HG03575 (cell line): ENCODE measurements at regions not wholly inside any gene's neighbourhood (a gene's known extent, or its start where the extent isn't known, plus 50 kb on each side); places are given as distances from the start of the nearest gene placed in this dataset.
"Not testable (repeated sequence)": the region's sequence is repeated elsewhere in the genome, so short reads cannot be mapped to it uniquely, and the experiment has no call there.

Experiments
- ATAC-seq: cut with Tn5 transposase; IDR thresholded peaks from one replicate; pipeline ENCODE4 v1.9.1; 2021; ENCODE audit not compliant: unreplicated experiment, insufficient number of reproducible peaks, low FRiP score; ENCODE audit errors: extremely low read depth

DNA sequence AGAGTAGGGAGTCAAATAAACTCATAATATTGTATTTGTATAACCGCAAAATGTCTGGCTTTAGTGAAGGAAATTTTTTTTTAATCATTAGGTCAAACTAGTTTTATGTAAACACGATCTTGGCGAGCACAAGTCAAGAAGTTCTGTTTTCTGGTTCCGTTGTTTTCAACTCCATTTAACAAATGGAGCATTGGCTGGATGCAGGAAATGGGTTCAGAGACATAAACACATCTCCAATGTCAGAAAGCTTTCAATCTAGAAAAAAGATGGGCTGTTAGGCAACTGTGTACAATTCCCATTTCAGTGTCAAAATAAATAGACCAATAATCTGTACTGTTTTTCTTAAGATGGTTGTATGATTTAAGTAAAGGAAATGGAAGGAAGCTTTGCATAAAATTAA lies 292.8 kb downstream of the TBL1XR1 start:
- ATAC-seq, result no peak

DNA sequence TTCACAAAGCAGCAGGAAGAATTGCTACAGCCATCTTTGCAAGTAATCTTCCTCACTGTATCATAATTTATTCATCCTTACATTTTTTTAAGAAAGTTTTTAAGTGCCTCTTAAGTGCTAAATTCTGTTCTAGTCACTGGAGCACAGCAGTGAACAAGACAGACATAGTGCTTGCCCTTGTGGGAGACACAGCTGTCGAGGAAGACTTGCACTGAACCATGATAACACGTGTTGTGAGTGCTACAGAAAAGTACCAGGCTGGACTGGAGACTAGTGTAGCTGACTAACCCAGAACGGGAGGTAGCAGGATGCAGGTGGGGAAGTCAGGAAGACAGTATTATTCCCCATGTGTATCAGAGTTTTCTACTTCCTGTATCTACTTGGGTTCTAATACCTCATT lies 300.6 kb downstream of the TBL1XR1 start:
- no peak for ATAC-seq

DNA sequence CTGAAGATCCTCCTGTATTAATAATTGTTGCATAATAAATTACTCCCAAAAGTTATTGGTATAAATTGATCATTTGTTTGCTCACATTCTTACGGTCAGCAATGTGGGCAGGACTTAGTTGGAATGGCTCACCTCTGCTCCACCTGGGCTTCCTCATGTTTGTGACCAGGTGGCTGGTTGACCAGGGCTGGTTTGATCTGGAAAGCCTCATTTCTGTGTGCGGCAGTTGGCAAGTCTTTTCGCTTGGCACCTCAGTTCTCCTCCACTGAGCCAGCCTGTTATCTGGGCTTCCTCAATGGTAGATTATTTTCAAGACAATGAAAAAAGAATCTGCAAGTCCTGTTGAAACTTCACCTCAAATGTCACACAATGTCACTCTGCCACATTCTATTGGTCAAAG lies 301.1 kb downstream of the TBL1XR1 start:
- no peak for ATAC-seq

DNA sequence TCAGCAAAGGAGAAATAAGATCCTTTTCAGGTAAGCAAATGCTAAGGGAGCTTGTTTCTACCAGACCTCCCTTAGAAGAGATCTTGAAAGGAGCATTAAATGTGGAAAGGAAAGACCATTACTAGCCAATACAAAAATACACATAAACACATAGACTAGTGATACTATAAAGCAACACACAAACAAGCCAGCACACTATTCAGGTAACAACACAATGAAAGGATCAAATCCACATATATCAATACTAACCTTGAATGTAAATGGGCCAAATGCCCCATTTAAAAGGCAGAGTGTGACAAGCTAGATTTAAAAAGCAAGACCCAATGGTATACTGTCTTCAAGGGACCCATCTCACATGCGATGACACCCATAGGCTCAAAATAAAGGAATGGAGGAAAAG lies 317.6 kb downstream of the TBL1XR1 start:
- no peak for ATAC-seq

DNA sequence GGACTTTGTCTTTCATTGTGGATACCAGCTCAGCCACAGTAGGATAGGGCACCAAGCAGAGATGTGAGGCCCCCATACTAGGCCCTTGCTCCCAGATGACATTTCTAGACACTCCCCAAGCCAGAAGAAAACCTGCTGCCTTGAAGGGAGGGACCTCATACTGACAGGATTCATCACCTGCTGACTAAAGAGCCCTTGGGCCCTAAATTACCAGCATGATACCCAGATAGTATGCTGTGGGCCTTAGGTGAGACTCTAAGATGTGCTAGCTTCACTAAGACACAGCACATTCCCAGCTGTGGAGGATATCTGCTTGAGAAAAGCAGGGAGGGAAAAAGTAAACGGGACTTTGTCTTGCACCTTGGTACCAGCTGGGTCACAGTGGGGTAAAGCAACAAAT lies 324.0 kb downstream of the TBL1XR1 start:
- no peak for ATAC-seq

DNA sequence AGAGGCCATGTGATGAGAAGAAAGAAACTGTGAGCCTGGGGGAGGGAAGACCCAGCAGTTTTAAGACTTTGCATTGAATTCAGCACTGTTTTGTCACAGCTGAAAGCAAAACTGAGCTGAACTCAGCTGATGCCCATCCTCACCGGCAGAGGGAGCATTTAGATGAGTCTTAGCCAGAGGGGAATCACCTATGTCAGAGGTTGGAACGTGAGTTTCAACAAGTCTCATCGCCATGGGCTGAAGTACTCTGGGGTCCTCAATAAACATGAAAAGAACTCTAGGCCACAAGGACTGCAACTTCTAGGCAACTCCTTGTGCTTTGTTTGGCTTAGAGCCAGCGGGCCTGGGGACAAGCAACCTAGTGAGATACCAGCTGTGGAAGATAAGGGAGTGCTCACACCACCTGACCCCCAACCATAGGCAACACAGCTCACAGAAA lies 324.5 kb downstream of the TBL1XR1 start:
- ATAC-seq, result peak; percentile 87

DNA sequence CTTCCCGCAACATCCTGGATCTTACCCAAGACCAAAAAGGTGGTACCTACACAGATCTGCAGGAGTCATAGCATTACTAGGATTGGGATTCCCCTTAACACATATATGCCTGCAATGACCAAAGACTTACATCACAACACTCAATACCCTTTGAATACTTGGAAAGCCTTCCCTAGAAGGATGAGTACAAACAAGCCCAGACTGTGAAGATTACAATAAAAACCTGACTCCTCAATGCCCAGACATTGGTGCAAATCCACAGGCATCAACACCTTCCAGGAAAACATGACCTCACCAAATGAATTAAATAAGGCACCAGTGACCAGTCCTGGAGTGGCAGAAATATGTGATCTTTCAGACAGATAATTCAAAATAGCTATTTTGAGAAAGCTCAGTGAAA lies 326.8 kb downstream of the TBL1XR1 start:
- ATAC-seq, result no peak

DNA sequence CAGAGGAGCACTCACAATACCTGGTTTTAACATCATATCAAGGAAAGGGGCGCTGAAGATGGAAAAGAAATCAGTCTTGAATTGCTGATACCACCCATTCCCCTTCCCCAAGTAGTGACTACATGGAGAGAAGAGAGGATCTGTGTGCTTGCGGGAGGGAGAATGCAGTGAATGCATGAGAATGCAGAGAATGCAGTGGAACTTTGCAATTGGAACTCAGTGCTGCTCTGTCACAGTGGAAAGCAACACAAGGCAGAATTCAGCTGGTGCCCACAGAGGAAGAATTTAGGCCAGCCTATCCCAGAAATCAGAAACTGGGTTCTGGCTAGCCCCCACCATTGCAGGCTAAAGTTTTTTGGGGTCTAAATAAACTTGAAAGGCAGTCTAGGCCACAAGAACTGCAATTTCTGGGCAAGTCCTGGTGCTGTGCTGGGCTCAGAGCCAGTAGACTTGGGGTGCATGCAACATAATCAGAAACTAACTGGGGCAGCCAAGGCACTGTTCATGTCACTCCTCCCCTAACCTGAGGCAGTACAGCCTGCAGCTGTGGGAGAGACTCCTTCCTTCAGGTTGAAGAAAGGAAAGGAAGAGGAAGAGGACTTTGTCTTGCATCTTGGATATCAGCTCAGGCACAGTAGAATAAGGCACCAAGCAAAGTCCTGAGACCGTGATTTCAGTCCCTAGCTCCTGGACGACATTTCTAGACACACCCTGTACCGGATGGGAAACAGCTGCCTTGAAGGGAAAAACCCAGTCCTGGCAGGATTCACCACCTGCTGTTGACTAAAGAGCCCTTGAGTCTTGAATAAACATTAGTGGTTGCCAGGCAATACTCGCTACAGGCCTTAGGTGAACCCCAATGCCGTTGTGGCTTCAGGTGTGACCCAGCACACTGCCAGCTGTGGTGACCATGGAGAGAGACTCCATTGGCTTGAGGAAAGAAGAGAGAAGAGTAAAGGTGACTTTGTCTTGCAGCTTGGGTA lies 329.3 kb downstream of the TBL1XR1 start:
- ATAC-seq, result no peak

DNA sequence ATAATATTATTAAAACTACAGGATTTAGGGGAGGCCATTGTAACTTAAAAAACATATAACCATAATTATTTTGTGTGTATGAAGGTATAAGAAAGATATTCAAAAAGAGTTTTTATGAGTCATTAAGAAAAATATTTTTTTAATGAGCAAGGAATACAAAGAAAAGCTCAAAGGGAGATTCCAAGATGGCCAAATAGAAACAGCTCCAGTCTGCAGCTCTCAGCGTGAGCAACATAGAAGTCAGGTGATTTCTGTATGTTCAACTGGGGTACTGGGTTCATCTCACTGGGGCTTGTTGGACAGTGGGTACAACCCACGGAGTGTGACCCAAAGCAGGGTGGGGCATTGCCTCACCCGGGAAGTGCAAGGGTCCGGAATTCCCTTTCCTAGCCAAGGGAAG lies 336.1 kb downstream of the TBL1XR1 start:
- no peak for ATAC-seq

DNA sequence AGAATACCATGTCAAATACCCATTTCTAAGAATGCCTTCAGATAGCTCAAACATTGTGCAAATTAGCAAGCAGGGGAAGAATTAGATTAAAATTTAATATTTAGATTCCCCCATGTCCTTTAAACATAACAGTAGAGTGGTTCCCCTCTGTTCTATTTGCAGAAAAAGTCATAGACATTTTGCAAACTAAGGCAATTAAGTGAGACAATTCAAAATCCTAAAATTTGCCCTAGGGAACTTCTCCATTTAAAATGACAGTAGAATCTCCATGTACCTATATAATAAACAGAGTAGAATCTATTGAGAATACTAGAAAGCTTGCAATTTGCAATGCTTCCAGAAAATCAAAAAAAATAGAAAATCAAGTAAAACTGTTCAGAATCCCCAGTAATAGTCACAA lies 340.6 kb downstream of the TBL1XR1 start:
- ATAC-seq, result no peak

DNA sequence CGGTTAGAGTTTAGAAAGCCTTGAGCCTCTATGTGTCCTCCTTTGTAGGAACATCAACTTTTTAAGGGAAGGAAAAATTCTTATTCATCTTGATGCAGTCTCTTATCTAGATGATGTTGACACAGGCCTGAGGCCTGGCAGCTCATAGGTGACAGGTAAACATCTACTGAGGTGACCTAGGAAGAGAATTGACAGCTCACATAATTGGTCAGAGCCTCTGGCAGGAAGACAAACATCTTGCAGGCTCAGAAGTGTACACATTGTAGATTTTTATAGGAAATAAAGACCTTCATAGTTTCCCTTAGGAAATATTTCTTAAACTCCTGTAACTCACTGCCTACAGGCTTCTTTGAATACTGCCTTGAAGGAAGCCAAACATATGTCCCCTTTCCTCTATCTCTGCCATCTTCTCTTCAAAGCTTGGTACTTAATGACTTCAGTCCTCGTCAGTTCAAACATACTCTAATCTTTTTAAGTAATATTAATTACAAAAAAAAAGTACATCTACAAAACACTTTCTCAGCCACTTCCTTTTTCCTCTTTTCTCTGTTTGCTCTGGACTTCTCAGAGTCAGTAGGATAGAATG lies 341.3 kb downstream of the TBL1XR1 start:
- ATAC-seq, result no peak

DNA sequence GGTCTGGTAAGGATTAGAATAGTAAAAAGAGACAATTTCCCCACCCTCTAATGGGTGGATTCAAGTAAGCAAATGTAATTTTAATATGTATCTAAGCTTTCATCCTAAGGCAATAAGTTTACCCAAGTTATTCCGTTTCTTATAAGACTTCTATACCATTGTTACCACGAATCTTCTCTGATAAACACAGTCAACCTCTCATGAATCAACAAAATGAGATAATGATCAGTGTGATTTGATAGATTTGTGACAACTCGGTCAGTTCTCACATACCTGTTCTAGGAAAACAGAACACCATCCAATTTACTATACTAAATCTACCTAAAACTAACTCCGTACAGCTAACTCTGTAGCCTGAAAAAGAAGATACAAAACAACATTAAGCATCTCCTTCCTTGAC lies 342.1 kb downstream of the TBL1XR1 start:
- no peak for ATAC-seq

DNA sequence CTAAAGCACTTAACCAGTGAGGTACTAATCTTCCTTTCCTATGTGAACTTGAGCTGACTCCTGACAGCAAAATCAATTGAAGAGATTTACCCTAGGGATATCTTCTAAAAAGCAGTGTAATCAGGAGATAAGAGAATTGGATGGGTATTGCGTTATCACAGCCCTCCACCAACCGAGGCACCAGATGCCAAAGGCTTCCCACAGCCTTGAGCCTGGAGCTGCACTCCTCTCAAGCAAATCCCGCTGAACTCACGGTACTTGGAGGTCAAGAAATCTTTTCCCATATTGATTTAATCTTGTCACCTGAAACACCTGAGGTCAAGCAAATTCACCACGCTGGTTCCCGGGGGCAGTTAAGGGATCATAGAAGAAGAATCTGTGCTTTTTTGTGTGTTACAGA lies 346.8 kb downstream of the TBL1XR1 start:
- no peak for ATAC-seq

DNA sequence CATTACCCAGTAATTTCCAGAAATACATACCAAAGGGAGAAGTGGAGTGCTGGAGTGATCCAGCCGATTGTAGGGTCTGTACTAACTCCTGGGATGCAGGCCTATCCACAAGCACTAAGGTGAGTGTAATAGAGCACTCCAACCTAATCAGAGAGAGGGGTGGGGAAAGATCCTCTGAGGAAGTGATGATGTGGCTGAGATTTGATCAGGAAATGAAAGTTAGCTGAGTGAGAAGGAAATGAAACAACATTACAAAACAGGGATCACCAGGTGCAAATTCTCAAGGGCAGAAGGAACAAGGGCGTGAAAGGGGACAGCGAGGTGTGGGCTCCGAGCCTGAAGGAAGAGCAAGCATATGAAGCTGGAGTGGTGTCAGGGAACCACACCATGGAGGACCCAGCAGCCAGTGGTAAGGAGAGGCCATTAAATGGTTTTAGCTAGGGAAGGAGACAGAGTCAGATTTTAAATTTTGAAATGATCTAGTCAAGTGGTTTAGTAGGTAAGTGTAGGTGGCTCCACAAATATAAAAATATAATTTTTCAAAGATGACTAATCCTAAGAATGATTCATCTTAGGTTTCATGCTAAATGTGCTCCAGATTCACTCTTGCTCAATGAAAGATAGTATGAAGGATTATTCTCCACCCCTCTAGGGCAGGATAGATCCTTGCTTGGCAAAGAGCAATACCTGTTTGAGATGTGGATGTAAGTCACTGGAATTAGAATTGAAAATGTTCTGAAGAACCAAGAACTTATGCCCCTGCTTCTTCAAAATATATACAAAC lies 348.7 kb downstream of the TBL1XR1 start:
- ATAC-seq, result no peak

DNA sequence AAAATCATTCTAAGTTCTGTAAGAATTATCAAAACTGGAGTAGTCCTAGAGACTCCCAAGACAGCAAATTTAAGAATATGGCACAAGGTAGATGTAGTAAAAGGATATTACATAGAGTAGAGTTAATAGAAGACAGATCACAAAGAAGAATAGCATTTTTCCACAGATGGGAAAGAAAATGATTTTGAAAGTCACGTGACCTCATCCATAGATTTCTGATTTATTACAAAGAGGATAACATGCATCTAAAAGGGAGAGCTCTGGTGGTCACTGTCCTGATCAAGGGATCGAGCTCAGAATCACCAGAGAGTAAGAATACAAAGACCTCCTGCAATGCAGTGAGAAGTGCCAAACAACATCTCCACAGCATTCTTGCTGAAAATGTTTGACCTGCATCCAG lies 354.4 kb downstream of the TBL1XR1 start:
- no peak for ATAC-seq

DNA sequence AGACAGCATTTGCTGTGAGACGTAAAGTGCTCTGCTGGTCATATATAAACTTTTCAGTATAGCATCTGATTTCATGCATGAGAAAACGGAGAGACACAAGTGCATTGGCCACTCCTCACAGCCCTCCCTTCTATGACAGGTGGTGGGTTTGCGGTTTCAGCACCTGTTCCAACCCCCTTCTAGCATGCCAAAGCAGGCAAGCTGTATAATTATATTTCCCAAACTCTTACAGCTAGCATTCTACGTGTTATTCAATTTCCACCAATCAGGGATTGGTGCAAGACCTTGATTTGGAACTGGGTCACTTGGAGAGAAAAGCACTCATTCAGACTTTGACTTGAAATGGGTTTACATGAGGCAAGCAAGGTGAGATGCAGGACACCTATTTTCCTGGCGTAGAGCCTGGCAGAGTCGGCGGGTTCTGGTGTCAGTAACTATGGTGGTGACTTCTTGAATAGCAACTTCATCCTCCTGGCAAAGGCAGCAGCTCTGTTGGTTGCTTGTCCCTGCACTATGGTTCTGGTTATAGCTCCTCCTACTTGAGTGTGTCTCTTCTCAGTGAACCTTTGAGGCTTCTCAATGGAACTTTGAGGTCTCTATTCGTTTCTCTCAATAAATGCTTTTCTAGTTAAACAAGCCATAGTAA lies 356.5 kb downstream of the TBL1XR1 start:
- no peak for ATAC-seq

DNA sequence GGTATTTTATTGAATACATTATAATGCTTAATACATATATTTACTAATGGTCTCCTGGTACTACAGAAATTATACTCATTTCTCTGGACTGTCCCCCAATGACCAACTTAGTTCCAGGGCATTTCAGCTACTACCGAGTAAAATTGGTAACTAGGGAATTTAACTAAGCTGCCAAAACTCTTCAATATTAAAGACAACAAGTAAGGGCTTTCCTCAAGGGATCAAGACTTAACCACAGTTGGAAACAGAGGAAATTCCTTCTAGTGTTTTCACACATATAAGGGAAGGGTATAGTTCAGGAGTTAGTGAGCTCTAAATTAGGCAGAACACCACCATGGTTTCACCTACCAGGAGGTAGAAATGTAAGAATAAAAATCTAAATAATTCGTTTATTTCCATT lies 357.4 kb downstream of the TBL1XR1 start:
- ATAC-seq, result no peak

DNA sequence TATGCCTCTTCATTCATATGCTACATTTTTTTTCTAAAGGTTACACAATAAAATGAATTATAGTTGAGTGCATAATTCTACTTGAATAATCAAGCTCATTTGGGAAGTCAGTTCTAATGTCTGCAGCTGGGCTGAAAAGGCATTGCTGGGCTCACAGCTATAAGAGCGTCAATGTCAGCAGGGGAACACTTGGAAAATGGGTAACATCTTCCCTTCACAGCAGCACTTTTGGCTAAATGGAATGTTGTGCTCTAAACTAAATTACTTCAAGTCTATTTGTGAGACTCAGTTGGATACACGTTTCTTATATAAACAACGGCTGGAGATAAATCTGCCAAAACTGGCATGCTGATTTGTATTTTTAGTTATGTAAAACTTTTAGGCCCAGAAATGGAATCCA lies 357.8 kb downstream of the TBL1XR1 start:
- no peak for ATAC-seq

DNA sequence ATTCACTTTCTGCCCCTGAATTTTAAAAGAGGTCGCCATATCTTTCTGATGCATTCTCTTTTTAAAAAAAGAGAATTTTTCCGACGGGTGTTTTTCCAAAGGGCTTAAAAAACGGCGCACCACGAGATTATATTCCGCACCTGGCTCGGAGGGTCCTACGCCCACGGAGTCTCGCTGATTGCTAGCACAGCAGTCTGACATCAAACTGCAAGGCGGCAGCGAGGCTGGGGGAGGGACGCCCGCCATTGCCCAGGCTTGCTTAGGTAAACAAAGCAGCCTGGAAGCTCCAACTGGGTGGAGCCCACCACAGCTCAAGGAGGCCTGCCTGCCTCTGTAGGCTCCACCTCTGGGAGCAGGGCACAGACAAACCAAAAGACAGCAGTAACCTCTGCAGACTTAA lies 370.0 kb downstream of the TBL1XR1 start:
- ATAC-seq, result not testable (repeated sequence)
